ENCODE measurements at regions not wholly inside any gene's neighbourhood (a gene's known extent, or its start where the extent isn't known, plus 50 kb on each side); places are given as distances from the start of the nearest gene placed in this dataset.

DNA sequence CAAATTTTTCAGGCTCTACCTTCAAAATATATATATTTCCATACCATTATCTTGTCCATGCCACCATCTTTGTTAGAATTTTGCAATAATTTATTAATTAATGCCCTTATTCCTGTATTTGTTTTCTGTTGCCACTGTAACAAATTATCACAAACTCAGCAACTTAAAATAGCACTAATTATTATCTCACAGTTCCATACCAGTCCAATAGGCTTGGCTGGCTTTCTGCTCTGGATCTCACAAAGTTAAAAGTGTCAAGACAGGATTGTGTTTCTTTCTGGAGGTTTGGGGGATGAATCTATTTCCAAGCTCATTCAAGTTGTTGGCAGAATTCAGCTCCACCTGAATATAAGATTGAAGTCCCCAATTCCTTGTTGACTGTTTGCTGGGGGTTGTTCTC is 58.6 kb upstream of the SLC38A4 start:
- H3K36me3 ChIP-seq (ENCODE audit: insufficient read depth, low read length) = no peaks in the 10 kb centered on the region
- TF ChIP-seq FOXP2 (optimal IDR thresholded peaks at IDR 0.05; ENCODE audit: control extremely low read depth, extremely low read length, insufficient read depth) = no peak
- TF ChIP-seq EZH2 (IDR thresholded peaks at IDR 0.05) = no peak
- no peak for TF ChIP-seq POLR2AphosphoS5 (IDR thresholded peaks at IDR 0.05; ENCODE audit: borderline replicate concordance, low read depth, low read length)
- no peak overlapping the region for H3K27ac ChIP-seq
- no peak overlapping the region for H3K4me3 ChIP-seq
- no peak for DNase-seq (ENCODE audit: low read depth, low spot score)
- H3K9ac ChIP-seq (ENCODE audit: insufficient read length) = no peak overlapping the region
- no peaks in the 10 kb centered on the region for H3K9me3 ChIP-seq (ENCODE audit: low read depth, low read length)

DNA sequence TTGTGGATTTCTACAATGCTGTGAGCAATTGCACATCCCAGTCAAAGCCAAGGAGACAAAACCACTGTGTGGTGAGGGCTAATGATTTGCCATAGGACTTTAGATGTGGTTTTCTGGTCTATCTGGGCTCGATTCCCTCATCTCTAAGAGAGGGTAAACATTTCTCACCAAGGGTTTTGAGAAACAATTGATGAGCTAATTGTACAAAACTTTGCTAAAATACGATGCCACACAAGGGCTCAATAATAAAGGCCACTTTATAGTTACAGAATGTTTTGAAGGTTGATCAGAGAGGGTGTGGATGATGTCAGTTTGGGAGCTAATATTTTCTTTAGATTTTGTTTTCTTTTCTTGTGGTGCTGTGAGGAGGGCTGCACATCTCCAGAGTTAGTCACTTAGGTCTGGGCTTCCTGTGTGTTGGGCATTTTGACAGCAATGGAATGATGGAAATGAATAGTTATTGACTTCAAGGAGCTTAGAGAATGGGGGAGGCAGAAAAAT is 60.8 kb upstream of the SLC38A4 start:
- H3K36me3 ChIP-seq (ENCODE audit: insufficient read depth, low read length) = no peaks in the 10 kb centered on the region
- H3K9me3 ChIP-seq (ENCODE audit: low read depth, low read length) = no peaks in the 10 kb centered on the region
- TF ChIP-seq EZH2 (IDR thresholded peaks at IDR 0.05) (no peak), FOXP2 (optimal IDR thresholded peaks at IDR 0.05; ENCODE audit: control extremely low read depth, extremely low read length, insufficient read depth) (no peak), POLR2AphosphoS5 (IDR thresholded peaks at IDR 0.05; ENCODE audit: borderline replicate concordance, low read depth, low read length) (no peak)
- H3K9ac ChIP-seq (ENCODE audit: insufficient read length) = no peak overlapping the region
- no peak overlapping the region for H3K27ac ChIP-seq
- no peak for DNase-seq (ENCODE audit: low read depth, low spot score)
- H3K4me3 ChIP-seq = no peak overlapping the region

DNA sequence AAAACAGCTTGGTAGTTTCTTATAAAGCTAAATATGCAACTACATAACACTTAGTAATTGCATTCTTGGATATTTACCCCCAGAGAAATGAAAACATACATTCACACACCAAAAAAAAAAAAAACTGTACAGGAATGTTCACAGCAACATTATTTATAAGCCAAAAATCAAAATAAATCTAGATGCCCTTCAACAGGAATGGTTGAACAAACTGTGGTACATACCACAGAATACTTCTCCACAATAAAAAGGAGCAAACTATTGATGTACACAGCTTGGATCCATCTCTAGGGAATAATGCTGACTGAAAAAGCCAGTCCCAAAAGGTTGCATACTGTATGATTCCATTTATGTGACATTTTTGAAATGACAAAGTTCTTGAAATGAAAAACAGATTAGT is 62.1 kb upstream of the SLC38A4 start:
- no peak for DNase-seq (ENCODE audit: low read depth, low spot score)
- Histone ChIP-seq H3K36me3 (ENCODE audit: insufficient read depth, low read length) (no peaks in the 10 kb centered on the region), H3K4me3 (no peak overlapping the region), H3K27ac (no peak overlapping the region), H3K9ac (ENCODE audit: insufficient read length) (no peak overlapping the region), H3K9me3 (ENCODE audit: low read depth, low read length) (no peaks in the 10 kb centered on the region)
- TF ChIP-seq POLR2AphosphoS5 (IDR thresholded peaks at IDR 0.05; ENCODE audit: borderline replicate concordance, low read depth, low read length) = no peak

DNA sequence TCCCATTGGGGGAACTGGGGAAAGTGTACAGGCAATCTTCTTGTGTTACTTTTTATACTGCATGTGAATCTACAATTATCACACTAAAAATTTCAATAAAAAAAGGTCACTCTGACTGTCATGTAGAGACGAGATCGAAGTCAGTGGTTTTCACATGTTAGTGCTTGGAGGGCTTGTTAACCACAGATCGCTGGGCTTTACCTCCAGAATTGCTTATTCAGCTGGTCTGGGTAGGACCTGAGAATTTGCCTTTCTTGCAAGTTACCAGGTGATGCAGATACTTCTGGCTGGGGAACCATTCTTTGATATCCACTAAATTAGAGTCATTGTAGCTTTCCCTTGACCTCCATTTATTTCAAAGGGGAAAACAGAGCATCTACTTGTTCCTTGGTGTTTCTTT is 62.8 kb upstream of the SLC38A4 start:
- Histone ChIP-seq H3K27ac (no peak overlapping the region), H3K36me3 (ENCODE audit: insufficient read depth, low read length) (no peaks in the 10 kb centered on the region), H3K9ac (ENCODE audit: insufficient read length) (no peak overlapping the region), H3K9me3 (ENCODE audit: low read depth, low read length) (no peaks in the 10 kb centered on the region), H3K4me3 (no peak overlapping the region)
- no peak for DNase-seq (ENCODE audit: low read depth, low spot score)
- TF ChIP-seq FOXP2 (optimal IDR thresholded peaks at IDR 0.05; ENCODE audit: control extremely low read depth, extremely low read length, insufficient read depth) (no peak), EZH2 (IDR thresholded peaks at IDR 0.05) (no peak), POLR2AphosphoS5 (IDR thresholded peaks at IDR 0.05; ENCODE audit: borderline replicate concordance, low read depth, low read length) (no peak)

DNA sequence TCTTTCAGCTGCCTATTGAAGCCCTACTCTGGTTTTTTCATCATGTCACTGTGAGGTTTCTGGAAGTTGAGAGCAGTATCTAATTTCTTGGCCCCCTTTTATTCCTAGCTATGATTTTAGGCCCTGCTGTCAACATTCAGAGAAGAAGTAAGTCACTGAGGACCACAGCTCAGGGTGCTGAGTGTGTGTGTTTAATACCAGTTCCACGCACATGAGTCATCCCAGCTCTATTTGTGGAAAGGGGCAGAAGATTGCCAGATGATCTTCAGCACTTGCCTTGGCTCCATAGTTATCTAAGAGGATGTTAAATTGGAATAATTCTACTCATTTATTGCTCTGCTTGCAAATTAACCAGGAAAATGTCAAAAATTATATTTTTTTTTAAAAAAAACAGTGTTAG is 65.5 kb upstream of the SLC38A4 start:
- TF ChIP-seq EZH2 (IDR thresholded peaks at IDR 0.05) (no peak), FOXP2 (optimal IDR thresholded peaks at IDR 0.05; ENCODE audit: control extremely low read depth, extremely low read length, insufficient read depth) (no peak), POLR2AphosphoS5 (IDR thresholded peaks at IDR 0.05; ENCODE audit: borderline replicate concordance, low read depth, low read length) (no peak)
- no peak overlapping the region for H3K27ac ChIP-seq
- H3K9ac ChIP-seq (ENCODE audit: insufficient read length) = no peak overlapping the region
- H3K9me3 ChIP-seq (ENCODE audit: low read depth, low read length) = no peaks in the 10 kb centered on the region
- H3K4me3 ChIP-seq = no peak overlapping the region
- H3K36me3 ChIP-seq (ENCODE audit: insufficient read depth, low read length) = no peaks in the 10 kb centered on the region
- DNase-seq (ENCODE audit: low read depth, low spot score) = no peak

DNA sequence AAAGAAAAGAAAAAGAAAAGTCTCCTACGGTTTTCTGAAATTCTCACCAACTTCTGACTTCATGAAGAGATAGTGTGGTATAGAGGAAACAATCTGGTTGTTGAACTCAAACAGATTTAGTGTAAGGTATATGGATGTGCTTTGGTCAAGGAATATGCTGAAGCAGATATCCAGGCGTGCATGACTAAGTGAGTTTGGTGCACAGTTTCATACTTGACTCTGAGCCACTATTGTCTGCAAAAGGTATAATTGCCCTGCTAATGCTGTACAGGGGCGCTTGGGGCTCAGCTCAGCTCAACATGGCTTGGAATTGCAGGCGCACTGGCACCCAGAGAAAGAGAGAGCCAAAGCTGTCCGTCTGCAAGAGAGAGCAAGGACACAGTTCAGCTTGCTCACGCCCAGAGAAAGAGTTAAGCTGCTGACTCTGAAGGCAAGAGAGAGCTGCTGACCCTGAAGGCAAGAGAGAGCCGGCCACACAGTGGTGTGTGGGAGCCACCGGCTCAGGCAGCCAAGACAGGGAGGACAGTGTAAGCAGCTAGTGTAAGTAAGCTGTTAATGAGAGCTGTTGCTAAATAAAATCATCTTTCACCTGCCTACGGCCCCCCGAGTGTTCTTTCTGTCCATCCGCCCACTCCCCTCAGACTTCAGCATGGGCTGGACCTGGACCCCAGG is 66.4 kb upstream of the SLC38A4 start:
- Histone ChIP-seq H3K4me3 (no peak overlapping the region), H3K36me3 (ENCODE audit: insufficient read depth, low read length) (no peaks in the 10 kb centered on the region), H3K9me3 (ENCODE audit: low read depth, low read length) (no peaks in the 10 kb centered on the region), H3K9ac (ENCODE audit: insufficient read length) (no peak overlapping the region), H3K27ac (no peak overlapping the region)
- TF ChIP-seq FOXP2 (optimal IDR thresholded peaks at IDR 0.05; ENCODE audit: control extremely low read depth, extremely low read length, insufficient read depth) (no peak), EZH2 (IDR thresholded peaks at IDR 0.05) (no peak), POLR2AphosphoS5 (IDR thresholded peaks at IDR 0.05; ENCODE audit: borderline replicate concordance, low read depth, low read length) (no peak)
- DNase-seq (ENCODE audit: low read depth, low spot score) = no peak

DNA sequence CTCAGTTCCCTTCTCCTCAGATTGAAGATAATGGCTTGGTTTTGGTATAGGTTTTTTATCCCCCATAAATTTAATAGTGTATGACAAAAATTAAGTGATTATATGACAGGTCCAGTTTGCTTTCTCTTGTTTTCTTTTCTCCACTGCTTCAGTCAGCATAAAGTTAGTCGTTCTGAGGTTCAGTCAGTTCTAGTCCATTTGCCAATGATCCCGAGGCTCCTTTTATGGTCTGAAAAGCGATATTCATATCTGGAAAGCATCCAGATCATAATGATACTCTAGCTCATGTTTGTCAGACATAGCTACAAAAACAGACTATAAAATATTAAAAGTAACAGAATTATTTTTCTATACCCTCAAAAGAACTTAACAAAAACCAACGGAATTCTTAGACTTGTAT is 67.1 kb upstream of the SLC38A4 start:
- H3K9me3 ChIP-seq (ENCODE audit: low read depth, low read length) = no peaks in the 10 kb centered on the region
- TF ChIP-seq EZH2 (IDR thresholded peaks at IDR 0.05) = no peak
- no peak for TF ChIP-seq FOXP2 (optimal IDR thresholded peaks at IDR 0.05; ENCODE audit: control extremely low read depth, extremely low read length, insufficient read depth)
- TF ChIP-seq POLR2AphosphoS5 (IDR thresholded peaks at IDR 0.05; ENCODE audit: borderline replicate concordance, low read depth, low read length) = no peak
- peak overlapping the region; percentile 45 for H3K9ac ChIP-seq (ENCODE audit: insufficient read length)
- no peak overlapping the region; the same call in 1 of the 2 replicates for H3K27ac ChIP-seq
- DNase-seq (ENCODE audit: low read depth, low spot score) = no peak
- no peaks in the 10 kb centered on the region for H3K36me3 ChIP-seq (ENCODE audit: insufficient read depth, low read length)
- H3K4me3 ChIP-seq = no peak overlapping the region

DNA sequence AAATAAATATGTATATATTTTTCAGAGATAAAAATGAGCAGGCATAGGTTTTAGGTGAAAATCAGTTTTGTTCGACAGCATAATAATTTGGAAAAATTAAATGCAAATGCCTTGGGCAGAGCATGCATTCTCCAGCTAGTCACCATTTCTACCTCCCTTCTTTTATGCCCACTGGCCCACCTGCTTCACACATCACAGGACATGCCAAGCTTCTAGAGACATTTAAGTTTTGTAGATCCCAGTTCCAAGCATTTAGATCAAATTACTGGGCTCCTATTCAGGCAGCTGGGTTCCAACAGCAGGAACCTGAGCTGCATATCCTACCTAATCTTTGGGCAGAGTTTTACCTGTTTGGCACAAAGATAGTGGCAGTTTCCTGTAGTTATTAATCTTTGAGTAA is 67.6 kb upstream of the SLC38A4 start:
- no peaks in the 10 kb centered on the region for H3K36me3 ChIP-seq (ENCODE audit: insufficient read depth, low read length)
- no peaks in the 10 kb centered on the region for H3K9me3 ChIP-seq (ENCODE audit: low read depth, low read length)
- TF ChIP-seq POLR2AphosphoS5 (IDR thresholded peaks at IDR 0.05; ENCODE audit: borderline replicate concordance, low read depth, low read length) = no peak
- TF ChIP-seq EZH2 (IDR thresholded peaks at IDR 0.05) = no peak
- no peak for TF ChIP-seq FOXP2 (optimal IDR thresholded peaks at IDR 0.05; ENCODE audit: control extremely low read depth, extremely low read length, insufficient read depth)
- H3K4me3 ChIP-seq = no peak overlapping the region
- no peak for DNase-seq (ENCODE audit: low read depth, low spot score)
- no peak overlapping the region; the same call in 1 of the 2 replicates for H3K27ac ChIP-seq
- no peak overlapping the region for H3K9ac ChIP-seq (ENCODE audit: insufficient read length)

DNA sequence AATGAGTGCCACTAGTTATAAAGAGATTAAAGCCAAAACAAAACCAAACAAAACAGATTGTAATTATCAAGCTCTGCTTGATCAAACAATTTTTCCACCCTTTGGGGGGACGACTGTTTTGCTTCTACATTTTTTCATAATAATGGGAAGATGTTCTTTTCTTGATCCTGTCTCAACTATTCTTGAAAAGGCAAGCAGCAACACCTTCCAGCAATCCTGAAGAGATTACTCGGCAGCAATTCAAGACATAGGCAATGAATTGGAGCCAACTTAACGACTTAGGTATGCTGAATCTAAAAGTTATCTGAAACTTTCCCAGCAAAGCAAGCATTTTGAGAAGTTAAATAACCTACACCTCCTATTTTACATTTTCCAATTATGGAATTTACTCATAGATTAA is 69.9 kb upstream of the SLC38A4 start:
- Histone ChIP-seq H3K27ac (no peak overlapping the region), H3K9me3 (ENCODE audit: low read depth, low read length) (no peaks in the 10 kb centered on the region), H3K4me3 (no peak overlapping the region), H3K36me3 (ENCODE audit: insufficient read depth, low read length) (no peaks in the 10 kb centered on the region), H3K9ac (ENCODE audit: insufficient read length) (no peak overlapping the region)
- TF ChIP-seq POLR2AphosphoS5 (IDR thresholded peaks at IDR 0.05; ENCODE audit: borderline replicate concordance, low read depth, low read length) (no peak), FOXP2 (optimal IDR thresholded peaks at IDR 0.05; ENCODE audit: control extremely low read depth, extremely low read length, insufficient read depth) (no peak), EZH2 (IDR thresholded peaks at IDR 0.05) (no peak)
- DNase-seq (ENCODE audit: low read depth, low spot score) = no peak

Data from SK-N-MC (cell line).